LHCN-M2 (cell line): ENCODE measurements at regions not wholly inside any gene's neighbourhood (a gene's known extent, or its start where the extent isn't known, plus 50 kb on each side); places are given as distances from the start of the nearest gene placed in this dataset.

Experiments used
- DNase-seq: peaks from one replicate; pipeline ENCODE4 v3.0.0-alpha.2; 2012; ENCODE audit warnings: low read depth

DNA sequence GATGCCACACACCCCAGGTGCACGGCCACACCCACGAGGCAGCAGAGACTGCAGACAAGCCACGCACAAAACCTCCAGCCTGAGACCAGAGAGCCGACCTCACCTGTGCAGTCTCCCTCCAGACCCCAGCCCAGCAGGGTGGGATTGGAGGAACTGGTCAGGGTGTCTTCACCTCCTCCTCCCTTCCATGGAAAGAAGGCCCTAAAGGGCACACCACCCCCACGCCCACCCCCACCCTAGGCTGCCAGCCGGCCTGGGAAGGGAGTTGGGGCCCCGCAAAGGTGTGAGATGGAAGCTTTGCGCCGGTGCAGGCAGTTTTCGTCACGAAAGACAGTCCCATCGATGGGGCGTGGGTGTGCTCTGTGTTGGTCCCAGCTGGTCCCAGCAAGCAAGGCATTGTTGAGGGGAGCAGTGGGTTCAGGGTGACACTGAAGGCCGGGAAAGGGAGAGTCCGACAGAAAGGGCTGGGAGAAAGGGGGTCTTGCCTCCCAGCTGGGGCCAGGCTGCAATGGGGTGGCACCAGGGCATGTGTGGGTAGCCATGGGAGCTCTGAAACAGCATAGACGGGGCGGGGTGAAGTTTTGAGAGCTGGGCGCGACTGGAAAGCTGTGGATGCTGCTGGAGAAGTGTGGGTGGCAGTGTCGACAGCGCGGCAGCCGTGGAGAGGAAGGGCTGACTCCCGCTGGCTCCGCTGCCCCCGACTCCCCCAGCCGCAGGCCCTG is 349.2 kb downstream of the GLRX3 start:
- no peak for DNase-seq

DNA sequence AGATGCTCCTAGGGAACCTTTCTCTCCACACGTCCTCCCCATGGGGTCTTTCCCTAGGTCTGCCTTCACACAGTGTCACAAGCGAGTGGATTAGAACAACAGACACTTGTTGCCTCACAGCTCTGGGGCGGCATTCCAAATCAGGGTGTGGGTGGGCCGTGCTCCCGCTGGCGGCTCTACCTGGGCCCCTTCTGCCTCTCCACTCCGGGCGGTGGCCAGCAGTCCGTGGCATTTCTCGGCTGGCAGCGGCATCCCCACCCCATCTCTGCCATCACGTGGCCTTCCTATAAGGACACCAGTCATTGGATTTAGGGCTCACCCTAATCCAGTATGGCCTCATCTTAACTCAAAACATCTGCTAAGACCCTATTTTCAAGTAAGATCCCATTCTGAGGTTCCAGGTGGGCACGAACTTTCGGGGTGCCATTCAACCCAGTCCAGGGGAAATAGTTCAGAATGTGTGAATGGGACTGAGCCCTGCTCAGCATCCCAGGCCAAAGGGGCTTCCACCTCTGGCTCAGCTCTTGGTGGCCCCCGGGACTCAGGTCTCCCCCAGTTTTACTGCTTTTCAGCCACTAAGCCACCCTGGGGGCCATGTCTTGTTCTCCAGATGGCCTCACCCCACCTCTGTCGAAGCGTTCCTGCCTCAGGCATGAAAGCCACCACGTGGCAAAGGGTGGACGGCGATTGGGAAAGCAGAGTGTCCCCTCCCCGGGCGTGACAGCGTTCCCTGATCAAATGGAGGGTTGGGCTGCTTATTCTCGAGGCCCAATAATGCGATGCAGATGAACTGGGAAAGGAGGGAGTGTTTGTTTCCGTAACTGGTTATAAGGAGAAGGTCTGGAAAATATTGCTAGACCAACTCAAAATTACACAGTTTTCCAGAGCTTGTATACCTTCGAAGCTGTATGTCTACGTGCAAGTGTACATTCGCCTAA is 350.0 kb downstream of the GLRX3 start:
- DNase-seq, result no peak

DNA sequence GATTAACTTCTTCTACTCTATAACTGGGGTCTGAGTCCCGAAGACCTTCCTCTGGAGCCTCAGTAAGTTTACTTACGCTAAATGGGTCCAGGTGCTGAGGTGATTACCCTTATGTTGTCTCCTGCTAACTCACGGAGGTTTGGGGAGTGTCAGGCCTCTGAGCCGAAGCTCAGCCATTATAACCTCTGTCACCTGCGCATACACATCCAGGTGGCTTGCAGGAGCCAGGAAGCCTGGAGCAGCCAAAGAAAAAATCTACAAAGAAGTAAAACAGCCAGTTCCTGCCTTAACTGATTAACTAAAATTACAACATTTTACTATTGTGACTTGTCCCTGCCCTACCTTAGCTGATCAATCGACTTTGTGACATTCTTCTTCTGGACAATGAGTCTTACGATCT is 350.7 kb downstream of the GLRX3 start:
- no peak for DNase-seq

DNA sequence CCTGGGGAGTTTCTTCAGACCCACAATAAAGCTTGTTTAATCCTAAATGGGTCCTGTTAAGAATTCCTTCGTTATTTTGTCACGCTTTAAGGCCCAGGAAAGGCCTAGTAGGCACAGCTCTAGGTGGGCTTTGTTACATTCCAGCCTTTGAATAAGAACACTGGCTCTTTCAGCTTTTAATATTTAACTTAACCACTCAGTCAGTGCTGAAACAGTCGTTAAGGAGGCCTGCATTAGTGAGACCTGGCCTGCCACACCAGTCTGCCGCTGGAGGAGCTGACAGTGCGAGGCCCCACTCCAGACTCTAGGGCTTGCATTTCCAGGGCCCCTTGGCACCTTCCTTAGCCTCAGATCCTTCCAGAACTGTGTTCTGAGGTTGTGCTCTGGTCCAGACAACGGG is 351.4 kb downstream of the GLRX3 start:
- no peak for DNase-seq

DNA sequence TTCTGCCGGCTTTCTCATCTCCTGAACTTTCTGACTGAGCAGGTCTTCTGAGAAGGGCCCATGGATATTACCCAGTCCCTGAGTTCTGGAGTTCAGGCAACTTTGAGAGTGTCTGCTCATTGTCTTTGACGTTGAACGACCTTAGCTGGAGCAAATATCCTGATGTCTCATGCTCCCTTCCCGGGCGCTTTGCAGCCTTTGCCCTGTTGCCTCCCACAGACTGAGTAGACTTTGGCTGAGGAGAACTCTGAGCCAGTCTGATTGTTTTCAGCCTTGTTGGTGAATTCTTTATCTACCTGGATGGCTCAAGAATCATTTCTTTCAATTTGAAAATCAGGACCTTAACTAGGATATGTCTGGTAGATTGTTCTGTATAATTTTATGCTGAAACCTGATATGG is 353.7 kb downstream of the GLRX3 start:
- DNase-seq, result no peak

DNA sequence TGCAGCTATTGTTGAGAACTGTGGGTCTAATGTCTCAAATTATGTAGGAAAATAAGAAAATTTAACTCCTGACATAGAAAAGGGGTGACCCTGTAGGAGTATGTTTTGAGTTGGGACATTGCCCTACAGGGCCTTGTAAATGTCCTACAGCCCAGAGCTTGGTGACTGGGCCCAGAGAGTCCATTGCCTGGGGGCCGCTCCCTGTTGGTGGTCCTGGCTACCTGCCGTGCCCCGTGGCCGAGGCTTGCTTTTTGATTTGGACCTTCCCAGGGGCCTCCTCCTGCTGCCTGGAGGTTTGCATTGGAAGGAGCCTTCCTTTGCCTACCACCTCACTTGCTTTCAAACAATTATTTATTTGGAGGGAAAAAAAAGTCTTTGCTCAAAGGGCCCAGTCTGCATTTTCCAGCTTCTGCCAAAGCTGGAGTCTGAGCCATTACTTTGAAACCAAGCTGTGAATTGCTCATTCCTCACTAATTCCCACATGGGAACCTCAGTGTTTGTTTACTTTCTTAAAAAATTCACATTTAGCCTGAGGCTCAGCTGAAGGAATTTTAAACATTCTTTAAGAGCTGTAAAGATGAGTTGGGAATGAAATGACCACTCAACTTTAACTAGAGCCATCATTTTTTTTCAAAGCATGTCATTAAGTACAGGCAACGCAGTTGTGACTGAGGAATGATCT is 355.0 kb downstream of the GLRX3 start:
- no peak for DNase-seq

DNA sequence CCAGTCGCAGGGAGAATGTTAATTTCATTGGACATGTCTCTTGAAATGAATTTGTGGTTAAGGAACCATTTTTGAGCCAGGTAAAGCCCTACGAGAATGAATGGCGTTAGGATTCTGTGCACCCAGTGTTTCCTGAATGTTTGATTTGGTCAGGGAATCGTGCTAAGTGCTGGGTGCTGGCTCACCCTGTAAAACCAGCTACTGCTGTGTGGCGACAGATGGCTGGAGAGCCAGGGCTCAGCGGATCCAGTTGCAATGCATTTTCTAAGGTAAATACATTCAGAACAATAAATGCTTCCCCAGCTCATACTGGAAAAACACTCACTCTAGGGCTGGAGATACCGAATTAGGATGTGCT is 355.5 kb downstream of the GLRX3 start:
- no peak for DNase-seq

DNA sequence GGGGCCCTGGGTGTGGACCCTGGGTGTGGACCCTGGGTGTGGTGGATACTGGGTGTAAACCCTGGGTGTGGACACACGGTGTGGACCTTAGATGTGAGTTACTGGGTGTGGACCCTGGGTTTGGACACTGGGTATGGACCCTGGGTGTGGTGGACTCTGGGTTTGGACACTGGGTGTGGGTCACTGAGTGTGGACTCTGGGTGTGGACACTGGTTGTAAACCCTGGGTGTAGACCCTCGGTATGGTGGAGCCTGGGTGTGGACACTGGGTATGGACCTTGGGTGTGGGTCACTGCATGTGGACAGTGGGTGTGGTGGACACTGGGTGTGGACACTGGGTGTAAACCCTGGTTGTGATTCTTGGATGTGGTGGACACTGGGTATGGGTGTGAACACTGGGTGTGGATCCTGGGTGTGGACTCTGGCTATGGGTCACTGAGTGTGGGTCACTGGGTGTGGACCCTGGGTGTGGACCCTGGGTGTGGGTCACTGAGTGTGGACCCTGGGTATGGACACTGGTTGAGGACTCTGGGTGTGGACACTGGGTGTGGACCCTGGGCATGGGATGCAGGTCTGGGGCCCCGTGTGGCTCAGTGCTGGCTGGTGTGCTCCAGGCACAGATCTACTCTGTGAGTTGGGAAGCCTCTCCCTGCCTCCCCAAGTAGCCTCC is 356.2 kb downstream of the GLRX3 start:
- no peak for DNase-seq

DNA sequence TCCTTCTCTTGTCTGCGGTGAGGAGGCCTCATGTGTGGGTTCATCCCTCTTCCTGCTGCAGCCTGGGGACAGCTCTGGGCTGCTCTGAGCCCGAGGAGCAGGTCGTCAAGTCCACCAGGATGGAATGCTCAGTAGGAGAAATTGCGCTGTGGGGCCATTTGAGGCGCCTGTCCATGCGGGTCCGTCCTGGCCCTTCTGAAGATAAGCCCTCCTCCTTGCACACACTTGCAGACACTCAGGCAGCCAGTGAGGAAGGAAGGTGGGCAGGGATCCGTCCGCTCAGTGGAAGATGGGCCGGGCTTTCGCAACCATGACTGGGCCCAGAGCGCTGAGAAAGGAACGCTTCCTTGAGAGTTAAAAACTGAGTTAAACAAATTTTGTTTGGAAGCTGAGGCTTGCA is 356.8 kb downstream of the GLRX3 start:
- DNase-seq, result no peak

DNA sequence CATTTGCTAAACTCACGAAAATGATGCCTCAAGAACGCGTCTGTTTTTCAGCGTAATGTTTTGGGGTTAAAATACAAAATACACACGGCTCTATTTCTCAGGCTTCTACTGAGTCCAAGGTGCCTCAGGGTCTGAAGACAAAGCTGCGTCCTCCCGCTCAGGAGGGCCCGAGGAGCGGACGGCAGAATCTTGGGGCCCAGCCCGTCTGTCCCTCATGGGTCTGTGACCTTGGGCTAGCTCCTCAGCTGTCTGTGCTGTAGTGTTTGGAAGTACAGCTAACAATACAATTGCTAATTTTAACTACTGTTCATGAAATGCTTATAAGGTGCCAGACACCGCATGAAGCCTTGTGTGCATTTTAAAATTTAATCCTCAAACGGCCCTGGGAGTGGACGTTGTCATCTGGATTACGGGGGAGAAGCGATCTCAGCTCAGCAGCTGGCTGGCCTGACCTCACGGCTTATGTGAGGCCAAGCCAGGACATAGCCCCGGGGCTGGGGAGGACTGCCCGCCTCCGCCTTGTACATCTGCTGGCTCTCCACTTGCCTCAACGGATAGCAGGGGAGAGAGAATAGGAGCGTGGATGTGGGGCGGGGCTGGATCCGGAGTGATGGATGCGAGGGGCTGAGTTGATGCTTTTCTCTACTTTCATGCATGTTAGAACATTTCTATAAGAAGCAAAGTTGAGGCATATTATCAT is 357.4 kb downstream of the GLRX3 start:
- DNase-seq, result no peak

DNA sequence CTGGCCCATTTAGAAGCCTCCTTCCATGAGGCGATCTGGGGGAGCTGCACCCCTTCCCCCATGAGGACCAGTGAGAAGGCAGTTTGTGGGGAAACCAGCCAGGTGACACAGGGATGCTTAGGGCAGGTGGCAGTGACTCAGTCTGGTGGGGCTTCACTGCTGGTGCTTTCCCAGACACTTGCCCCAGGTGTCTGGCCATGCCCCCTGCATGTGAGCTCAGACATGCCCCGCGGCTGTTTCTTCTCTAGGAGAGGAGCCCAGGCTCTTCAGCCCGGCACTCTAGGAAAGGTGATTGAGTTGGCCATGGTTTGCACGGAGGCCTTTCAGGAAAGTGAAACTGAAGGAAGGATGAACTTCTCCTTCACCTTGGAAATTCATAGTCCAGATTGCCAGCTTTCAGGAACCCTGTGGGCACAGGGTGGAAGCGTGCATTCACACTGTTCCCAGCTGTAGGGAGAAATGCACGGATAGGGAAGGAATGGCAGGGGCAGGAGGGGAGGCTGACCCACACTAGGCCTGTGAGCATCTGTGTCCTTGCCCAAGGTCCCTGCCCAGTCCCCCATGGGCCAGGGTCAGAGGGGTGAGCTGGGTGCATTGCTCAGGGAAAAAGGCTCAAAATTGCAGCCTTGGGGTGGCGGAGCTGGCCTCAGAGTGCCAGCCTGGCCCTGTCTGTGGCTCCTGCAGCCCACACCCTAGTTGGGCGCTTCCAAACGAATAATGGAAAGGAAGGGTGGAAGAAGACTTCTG is 359.1 kb downstream of the GLRX3 start:
- no peak for DNase-seq

DNA sequence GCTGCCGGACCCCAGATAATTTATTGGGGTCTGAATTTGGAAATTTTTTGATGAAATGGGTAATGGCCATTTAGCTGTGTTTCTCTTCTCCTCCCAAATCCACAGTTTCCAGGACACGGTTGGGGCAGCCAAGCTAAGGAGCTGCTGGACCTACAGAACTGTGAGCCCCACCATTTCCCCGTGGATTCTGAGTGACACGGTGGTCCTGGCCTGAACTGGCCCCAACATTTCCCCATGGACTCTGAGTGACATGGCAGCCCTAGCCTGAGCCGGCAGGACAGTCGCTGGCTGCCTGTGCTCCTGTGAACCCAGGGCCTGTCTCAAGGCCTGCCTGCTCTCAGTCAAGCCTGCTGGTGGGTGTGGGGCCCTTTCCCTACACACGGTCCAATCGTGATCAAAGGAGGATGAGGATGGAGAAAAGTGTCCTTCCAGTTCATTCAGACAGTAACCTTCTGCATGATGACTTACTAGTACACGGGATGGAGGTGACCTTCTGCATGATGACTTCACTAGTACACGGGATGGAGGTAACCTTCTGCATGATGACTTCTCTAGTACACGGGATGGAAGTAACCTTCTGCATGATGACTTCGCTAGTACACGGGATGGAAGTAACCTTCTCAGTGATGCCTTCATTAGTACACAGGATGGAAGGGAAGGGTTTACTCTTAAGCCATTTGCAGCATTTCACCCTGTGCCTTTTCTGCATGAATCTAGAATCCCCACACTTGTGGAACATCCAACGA is 359.9 kb downstream of the GLRX3 start:
- no peak for DNase-seq

DNA sequence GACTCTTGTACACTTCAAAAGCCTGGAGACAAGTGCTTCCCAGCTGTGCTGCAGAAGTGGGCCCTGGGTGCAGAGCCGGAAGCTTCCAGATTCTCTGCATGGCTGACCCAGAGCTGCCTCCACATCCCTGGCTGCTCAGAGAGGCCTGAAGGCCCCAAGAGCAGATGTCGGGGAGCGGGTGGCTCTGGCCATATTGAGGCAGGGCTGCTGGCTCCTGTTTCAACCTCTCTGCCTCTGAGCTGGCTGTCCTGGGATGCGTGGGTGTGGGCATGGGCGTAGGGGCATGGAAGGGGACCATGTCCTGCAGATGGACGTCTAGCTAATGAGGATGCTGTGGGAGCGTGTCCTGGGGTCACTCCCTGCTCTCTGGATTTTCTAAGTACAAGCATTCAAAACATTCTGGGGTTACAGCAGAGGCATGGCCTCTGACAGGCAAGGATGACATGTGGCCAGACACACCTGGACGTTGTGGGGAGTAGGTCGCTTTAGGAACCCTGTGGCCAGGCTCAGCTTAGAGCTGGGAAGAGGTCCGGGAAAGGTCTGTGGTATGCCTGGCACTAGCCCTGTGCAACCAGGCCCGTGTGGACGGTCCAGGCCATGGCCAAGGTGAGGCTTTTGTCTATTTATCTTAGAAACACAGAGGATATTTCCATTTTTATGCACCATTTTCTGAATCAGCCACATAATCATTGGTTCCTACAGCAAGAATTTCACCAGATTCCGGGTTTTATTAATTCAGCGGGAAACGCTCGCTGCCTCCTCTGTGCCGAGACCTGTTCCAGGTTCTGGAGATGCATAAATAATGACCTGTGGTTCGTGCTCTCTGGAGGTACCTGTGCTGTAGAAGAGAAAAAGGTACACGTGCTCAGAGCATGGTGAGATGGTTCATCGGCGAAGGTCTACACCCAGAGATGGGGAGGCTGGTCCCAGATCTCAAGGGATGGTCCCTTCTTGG is 361.1 kb downstream of the GLRX3 start:
- no peak for DNase-seq

DNA sequence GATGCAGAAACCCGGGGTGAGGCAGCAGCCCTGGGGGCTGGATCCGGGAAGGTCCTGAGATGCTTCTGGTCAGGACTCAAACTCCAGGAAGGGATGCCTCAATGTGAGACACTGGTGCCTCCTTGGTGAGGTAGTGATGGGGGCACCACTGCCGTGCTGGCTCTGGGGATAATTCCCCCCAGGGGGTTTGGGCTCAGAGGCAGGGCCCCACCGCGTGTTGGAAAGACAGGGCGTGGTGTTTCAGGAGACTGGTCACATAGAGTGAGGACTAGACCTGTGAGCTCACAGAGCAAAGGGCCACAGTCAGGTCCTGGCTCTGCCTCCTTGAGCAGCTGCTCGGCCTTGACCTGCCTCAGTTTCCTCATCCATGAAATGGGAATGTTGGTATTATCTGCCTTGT is 361.9 kb downstream of the GLRX3 start:
- no peak for DNase-seq

DNA sequence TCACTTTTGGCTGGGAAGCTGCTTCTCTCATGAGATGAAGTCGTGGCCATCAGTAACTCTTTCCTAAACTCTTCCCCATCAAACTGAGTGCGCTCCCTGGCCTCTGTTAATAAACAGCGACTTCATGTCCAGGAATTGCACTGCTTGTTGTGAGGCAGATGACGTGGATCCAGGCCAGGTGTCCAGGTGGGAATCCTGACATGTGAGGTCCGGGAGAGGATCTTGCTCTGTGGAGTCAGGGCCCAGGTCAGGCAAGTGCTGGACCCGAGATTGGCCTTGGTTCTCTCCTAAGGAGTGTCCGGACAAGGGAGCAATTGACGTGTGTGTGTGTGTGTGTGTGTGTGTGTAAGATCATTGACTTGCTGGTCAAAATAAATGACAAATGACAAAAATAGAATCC is 362.7 kb downstream of the GLRX3 start:
- no peak for DNase-seq

DNA sequence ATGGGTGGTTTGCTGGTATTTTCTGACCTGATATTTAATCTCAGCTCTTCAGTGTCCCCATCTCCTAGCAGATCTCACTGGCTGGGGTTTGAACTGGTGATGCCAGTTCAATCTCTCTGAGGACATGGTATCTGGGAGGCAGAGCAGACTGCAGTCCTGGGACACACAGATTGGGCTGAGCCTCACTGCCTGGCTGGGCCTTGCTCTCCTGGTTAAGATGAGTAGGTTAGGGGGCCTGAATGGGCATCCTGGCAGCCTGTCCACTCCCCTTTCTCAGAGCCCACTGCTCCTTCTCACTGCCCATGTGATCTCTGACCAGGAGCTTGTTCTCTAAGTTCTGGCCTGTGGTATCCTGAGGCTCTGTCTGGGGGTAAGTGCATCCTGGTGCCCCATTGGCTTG is 363.4 kb downstream of the GLRX3 start:
- no peak for DNase-seq

DNA sequence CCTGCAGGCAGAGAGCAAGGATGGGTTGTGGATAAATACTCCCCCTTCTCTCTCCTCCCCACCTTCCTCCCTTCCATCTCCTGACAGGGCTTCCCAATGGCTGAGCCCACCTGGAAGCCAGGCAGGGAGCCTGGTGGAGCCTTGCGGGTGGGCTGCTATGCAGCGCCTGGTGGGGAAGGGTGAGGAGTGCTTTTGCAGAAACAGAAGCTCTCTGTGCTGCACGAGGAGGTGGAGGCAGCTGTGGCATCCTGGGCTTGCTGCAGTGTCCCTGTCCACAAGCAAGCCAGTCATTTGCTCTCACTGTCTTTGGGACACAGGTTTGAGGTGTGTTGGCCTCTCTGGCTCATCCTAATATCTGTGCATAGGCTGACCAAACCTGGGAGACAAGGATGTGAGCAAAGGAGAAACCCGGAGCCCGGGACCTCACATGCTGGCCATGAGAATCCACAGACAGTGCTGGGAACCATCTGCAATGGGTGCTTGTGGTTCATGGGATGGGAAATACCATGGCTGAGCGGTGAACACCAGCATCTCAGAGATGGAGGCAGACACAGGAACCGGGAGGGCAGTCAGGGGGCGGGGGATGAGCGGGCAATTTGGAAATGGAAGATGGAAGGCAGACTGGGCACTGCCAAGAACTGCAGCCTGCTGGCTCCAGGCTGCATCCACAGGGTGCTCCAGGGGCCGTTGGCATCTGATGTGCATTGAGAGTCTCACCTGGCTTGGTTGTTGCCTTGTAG is 364.2 kb downstream of the GLRX3 start:
- DNase-seq, result no peak

DNA sequence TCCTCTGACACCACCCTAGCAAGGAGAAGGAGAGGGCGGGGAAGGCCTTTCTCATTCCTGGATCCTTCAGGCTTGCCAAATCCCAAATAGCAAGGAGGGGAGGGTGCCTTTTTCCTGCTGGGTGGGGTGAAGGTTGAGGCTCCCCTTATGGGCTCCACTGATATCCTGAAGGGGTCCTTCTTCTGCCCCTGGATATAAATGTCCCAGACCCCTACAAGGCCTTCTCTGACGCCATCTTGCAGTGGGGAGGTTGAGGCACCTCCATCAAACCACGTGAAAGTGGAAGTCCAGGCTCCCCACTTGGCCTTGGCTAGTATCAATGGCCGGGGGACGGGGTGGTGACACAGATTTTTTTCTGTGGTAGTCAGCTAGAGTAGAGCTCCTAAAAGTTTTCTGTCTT is 371.3 kb downstream of the GLRX3 start:
- no peak for DNase-seq
